ENCODE measurements at regions not wholly inside any gene's neighbourhood (a gene's known extent, or its start where the extent isn't known, plus 50 kb on each side); places are given as distances from the start of the nearest gene placed in this dataset.

- peaks cover 0 to 8% (median 0%) of the 10 kb centered on the region in 9 donors for H3K27me3 ChIP-seq
- 94 to 95% (median 94%) methylated on average over 22 of the region's 22 CpGs for WGBS, 4 donors
- TF ChIP-seq POLR2A (IDR thresholded peaks at IDR 0.05) = no peak
- TF ChIP-seq, protein P1, sequence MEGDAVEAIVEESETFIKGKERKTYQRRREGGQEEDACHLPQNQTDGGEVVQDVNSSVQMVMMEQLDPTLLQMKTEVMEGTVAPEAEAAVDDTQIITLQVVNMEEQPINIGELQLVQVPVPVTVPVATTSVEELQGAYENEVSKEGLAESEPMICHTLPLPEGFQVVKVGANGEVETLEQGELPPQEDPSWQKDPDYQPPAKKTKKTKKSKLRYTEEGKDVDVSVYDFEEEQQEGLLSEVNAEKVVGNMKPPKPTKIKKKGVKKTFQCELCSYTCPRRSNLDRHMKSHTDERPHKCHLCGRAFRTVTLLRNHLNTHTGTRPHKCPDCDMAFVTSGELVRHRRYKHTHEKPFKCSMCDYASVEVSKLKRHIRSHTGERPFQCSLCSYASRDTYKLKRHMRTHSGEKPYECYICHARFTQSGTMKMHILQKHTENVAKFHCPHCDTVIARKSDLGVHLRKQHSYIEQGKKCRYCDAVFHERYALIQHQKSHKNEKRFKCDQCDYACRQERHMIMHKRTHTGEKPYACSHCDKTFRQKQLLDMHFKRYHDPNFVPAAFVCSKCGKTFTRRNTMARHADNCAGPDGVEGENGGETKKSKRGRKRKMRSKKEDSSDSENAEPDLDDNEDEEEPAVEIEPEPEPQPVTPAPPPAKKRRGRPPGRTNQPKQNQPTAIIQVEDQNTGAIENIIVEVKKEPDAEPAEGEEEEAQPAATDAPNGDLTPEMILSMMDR (IDR thresholded peaks at IDR 0.05) = no peak
- DNase-seq (no peak), ATAC-seq (no peak)
- no peaks in the 10 kb centered on the region for H3K9me3 ChIP-seq
- no peaks in the 10 kb centered on the region for H3K36me3 ChIP-seq
- no peak overlapping the region for H3K27ac ChIP-seq
- intact Hi-C loops (cut with DNase I) = no loop called here
- H3K4me3 ChIP-seq = no peak overlapping the region
- no peaks in the 10 kb centered on the region for H3K4me1 ChIP-seq
Measured at GRCh38 chr16:85262558-85263238, 150.4 kb upstream of the CIBAR2 start.

GRCh38 chr16:85263239-85263585 is 150.9 kb upstream of the CIBAR2 start:
- no peak for ATAC-seq
- intact Hi-C loops (cut with DNase I) = no loop called here
- no peak for TF ChIP-seq POLR2A (IDR thresholded peaks at IDR 0.05)
- TF ChIP-seq, protein P1 (IDR thresholded peaks at IDR 0.05) = no peak
- H3K4me3 ChIP-seq = no peak overlapping the region
- no peaks in the 10 kb centered on the region for H3K9me3 ChIP-seq
- WGBS, 4 donors = 91 to 93% (median 92%) methylated on average over 6 of the region's 6 CpGs
- peaks cover 0 to 8% (median 0%) of the 10 kb centered on the region in 9 donors for H3K27me3 ChIP-seq
- no peak overlapping the region for H3K27ac ChIP-seq
- H3K36me3 ChIP-seq = no peaks in the 10 kb centered on the region
- DNase-seq = no peak
- H3K4me1 ChIP-seq = no peaks in the 10 kb centered on the region

GRCh38 chr16:85264752-85265151 is 152.5 kb upstream of the CIBAR2 start:
- TF ChIP-seq, protein P1 (IDR thresholded peaks at IDR 0.05) = no peak
- no peak for TF ChIP-seq POLR2A (IDR thresholded peaks at IDR 0.05)
- DNase-seq (no peak), ATAC-seq (no peak)
- no peaks in the 10 kb centered on the region for H3K27me3 ChIP-seq
- H3K4me3 ChIP-seq = no peak overlapping the region
- no peaks in the 10 kb centered on the region for H3K4me1 ChIP-seq
- 90 to 95% (median 92%) methylated on average over 12 to 15 of the region's 15 CpGs for WGBS, 4 donors
- intact Hi-C loops (cut with DNase I) = no loop called here
- H3K9me3 ChIP-seq = no peaks in the 10 kb centered on the region
- H3K36me3 ChIP-seq = no peaks in the 10 kb centered on the region
- H3K27ac ChIP-seq = no peak overlapping the region

DNA sequence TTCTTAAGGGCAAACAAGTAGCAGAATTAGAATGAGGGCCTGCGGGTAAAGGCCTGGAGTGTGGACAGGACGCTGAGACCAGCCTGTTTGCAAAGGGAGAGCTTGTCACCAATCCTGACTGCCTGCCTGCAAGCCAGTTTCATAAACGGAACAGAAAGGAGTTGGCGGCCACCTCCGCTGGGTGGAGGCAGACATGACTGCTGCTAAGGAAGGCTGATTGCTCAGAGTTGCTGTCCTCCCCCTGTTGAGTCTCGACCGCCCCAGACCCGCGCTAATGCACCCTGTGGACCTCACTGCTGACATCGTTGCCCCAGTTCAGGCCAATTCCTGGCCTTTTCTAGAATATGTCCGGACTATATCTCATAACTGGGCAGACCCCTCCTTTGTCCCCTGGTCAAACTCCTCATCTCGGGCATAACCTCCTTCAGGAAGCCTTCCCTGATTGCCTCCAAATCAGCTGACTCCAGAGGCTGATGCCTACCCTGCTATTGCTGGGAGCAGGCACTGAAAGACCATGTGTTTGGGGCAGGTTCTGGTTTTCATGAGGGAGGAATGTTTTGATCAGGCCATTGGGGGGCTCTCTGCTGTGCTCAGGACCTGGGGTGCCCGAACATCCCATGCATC is 153.0 kb upstream of the CIBAR2 start:
- Histone ChIP-seq H3K4me1 (no peaks in the 10 kb centered on the region), H3K4me3 (no peak overlapping the region), H3K9me3 (no peaks in the 10 kb centered on the region), H3K27ac (no peak overlapping the region), H3K36me3 (no peaks in the 10 kb centered on the region), H3K27me3 (no peaks in the 10 kb centered on the region)
- DNase-seq = no peak
- no peak for TF ChIP-seq POLR2A (IDR thresholded peaks at IDR 0.05)
- TF ChIP-seq, protein P1 (IDR thresholded peaks at IDR 0.05) = no peak
- intact Hi-C loops (cut with DNase I) = no loop called here
- whole genome bisulfite sequencing, 4 donors = 92 to 93% (median 92%) methylated on average over 12 to 13 of the region's 13 CpGs
- no peak for ATAC-seq

All from heart left ventricle (tissue), 16 donors.